A673 (cell line): ENCODE measurements at regions not wholly inside any gene's neighbourhood (a gene's known extent, or its start where the extent isn't known, plus 50 kb on each side); places are given as distances from the start of the nearest gene placed in this dataset.

Source experiments
- BruUV-seq: library from RNA; stranded (reverse); fragments of 400-500 nt; replicated peaks from 2 replicates; lab custom pipeline; 2021; lab: Mats Ljungman, UMichigan
- CTCF ChIA-PET: fragments of 300-600 bp; sonication (Branson Sonifier 250); formaldehyde crosslinking; loops from one replicate; lab custom pipeline; 2022; ENCODE audit warnings: antibody characterized with exemption; lab: Charles Lee
- POLR2A ChIA-PET: fragments of 300-600 bp; sonication (Branson Sonifier 250); formaldehyde crosslinking; loops from one replicate; lab custom pipeline; 2022; ENCODE audit warnings: antibody characterized with exemption; ENCODE audit not compliant: low non-redundant PET; lab: Charles Lee
- DNase-seq: peaks from one replicate; pipeline ENCODE4 v3.0.0-alpha.2; 2015; ENCODE audit warnings: low spot score
- H3K27ac ChIP-seq: fragments of 200-600 bp; sonication (generic); 2 replicates; pipeline ENCODE4 v1.5.1; 2016; ENCODE audit warnings: mixed run types, low read depth, mild to moderate bottlenecking, mixed read lengths, antibody characterized with exemption, low read length; ENCODE audit not compliant: poor library complexity, severe bottlenecking
- H3K27me3 ChIP-seq: fragments of 200-600 bp; sonication (generic); replicated peaks from 2 replicates; pipeline ENCODE4 v1.6.1; 2017; ENCODE audit warnings: mixed run types, low read depth, mild to moderate bottlenecking, mixed read lengths, antibody characterized with exemption, low read length; ENCODE audit not compliant: insufficient read depth, poor library complexity
- H3K36me3 ChIP-seq: fragments of 200-600 bp; sonication (generic); 2 replicates; pipeline ENCODE4 v1.6.1; 2016; ENCODE audit warnings: mixed run types, mild to moderate bottlenecking, mixed read lengths, antibody characterized with exemption, low read length; ENCODE audit not compliant: insufficient read depth, poor library complexity, severe bottlenecking
- H3K4me1 ChIP-seq: fragments of 200-600 bp; sonication (generic); 2 replicates; pipeline ENCODE4 v1.6.1; 2017; ENCODE audit warnings: mixed run types, mild to moderate bottlenecking, mixed read lengths, antibody characterized with exemption, low read length; ENCODE audit not compliant: insufficient read depth, poor library complexity, severe bottlenecking
- H3K4me3 ChIP-seq: fragments of 200-600 bp; sonication (generic); 2 replicates; pipeline ENCODE4 v1.5.1; 2016; ENCODE audit warnings: low read depth, mixed run types, mild to moderate bottlenecking, mixed read lengths, low read length; ENCODE audit not compliant: poor library complexity, severe bottlenecking
- H3K9me3 ChIP-seq: fragments of 200-600 bp; sonication (generic); 2 replicates; pipeline ENCODE4 v1.6.1; 2016; ENCODE audit warnings: mixed run types, low read depth, mild to moderate bottlenecking, mixed read lengths, antibody characterized with exemption, low read length; ENCODE audit not compliant: poor library complexity, severe bottlenecking
- CTCF ChIP-seq: fragments of 300-800, 200-600 bp; sonication (generic); conservative IDR thresholded peaks from 2 replicates; pipeline ENCODE4 v1.5.1; 2017; ENCODE audit warnings: low read depth, mild to moderate bottlenecking, antibody characterized with exemption, low read length, moderate library complexity, mixed read lengths
- EZH2 ChIP-seq: fragments of 200-600 bp; sonication (generic); IDR thresholded peaks from 2 replicates; pipeline ENCODE4 v1.6.1; 2017; ENCODE audit warnings: borderline replicate concordance, low read depth, mild to moderate bottlenecking, mixed read lengths, antibody characterized with exemption, low read length; ENCODE audit not compliant: poor library complexity, severe bottlenecking
- intact Hi-C: fragments of 100-400 bp; cut with micrococcal nuclease; formaldehyde crosslinking; loops from one replicate; pipeline ENCODE4 v1.10.0; 2022; ENCODE audit not compliant: unreplicated experiment

DNA sequence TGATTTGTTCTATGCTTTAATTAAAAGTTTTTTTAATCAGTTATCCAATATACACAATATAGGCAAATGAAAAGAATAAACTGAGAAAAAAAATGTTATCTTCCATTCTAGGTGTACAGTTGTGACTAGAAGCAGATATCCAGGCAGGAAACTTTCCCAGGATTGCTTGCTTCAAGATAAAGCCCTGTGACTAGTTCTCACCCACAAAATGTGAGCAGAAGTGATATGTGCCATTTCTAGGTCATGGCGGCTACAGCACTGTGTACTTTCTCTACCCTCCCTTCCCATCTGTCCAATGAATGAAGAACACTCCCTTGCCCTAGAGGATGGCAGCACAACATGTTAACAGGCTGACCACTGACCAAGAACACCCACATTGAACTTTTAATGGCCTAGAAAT is 110.5 kb upstream of the STT3B start:
- no peaks in the 10 kb centered on the region for H3K9me3 ChIP-seq
- TF ChIP-seq EZH2 (no peak), CTCF (no peak)
- BruUV-seq: no TSS peak
- intact Hi-C loops: no loop called here
- DNase-seq: no peak
- H3K4me3 ChIP-seq: no peak overlapping the region
- ChIA-PET CTCF (no interaction called here), POLR2A (no interaction called here)
- no peak overlapping the region for H3K27ac ChIP-seq
- H3K36me3 ChIP-seq: no peaks in the 10 kb centered on the region
- H3K4me1 ChIP-seq: no peaks in the 10 kb centered on the region
- no peaks in the 10 kb centered on the region for H3K27me3 ChIP-seq

GRCh38 chr3:31423482-31423881 is 109.2 kb upstream of the STT3B start:
- no peaks in the 10 kb centered on the region for H3K4me1 ChIP-seq
- no peak overlapping the region for H3K4me3 ChIP-seq
- H3K36me3 ChIP-seq: no peaks in the 10 kb centered on the region
- no peak for DNase-seq
- intact Hi-C loops: no loop called here
- no peak for TF ChIP-seq EZH2
- no peak for TF ChIP-seq CTCF
- no peaks in the 10 kb centered on the region for H3K9me3 ChIP-seq
- no peak overlapping the region for H3K27ac ChIP-seq
- ChIA-PET CTCF (no interaction called here), POLR2A (no interaction called here)
- no peaks in the 10 kb centered on the region for H3K27me3 ChIP-seq
- BruUV-seq: no TSS peak

GRCh38 chr3:31425401-31425800 is 107.3 kb upstream of the STT3B start:
- CTCF ChIA-PET: no interaction called here
- intact Hi-C loops: no loop called here
- H3K9me3 ChIP-seq: no peaks in the 10 kb centered on the region
- H3K36me3 ChIP-seq: no peaks in the 10 kb centered on the region
- POLR2A ChIA-PET: no interaction called here
- no peak overlapping the region for H3K4me3 ChIP-seq
- no peaks in the 10 kb centered on the region for H3K4me1 ChIP-seq
- no TSS peak for BruUV-seq
- DNase-seq: no peak
- H3K27ac ChIP-seq: no peak overlapping the region
- TF ChIP-seq EZH2: no peak
- no peak for TF ChIP-seq CTCF
- H3K27me3 ChIP-seq: no peaks in the 10 kb centered on the region
